GM21360 (cell line): ENCODE measurements at regions not wholly inside any gene's neighbourhood (a gene's known extent, or its start where the extent isn't known, plus 50 kb on each side); places are given as distances from the start of the nearest gene placed in this dataset.

Experiments used
- ATAC-seq: cut with Tn5 transposase; IDR thresholded peaks from one replicate; pipeline ENCODE4 v1.9.1; 2021; ENCODE audit warnings: mild to moderate bottlenecking, moderate library complexity; ENCODE audit not compliant: unreplicated experiment

GRCh38 chr5:116389601-116390000 lies 185.0 kb downstream of the SEMA6A start:
- no peak for ATAC-seq

- no peak for ATAC-seq
Observed at GRCh38 chr5:116388564-116389258, 185.9 kb downstream of the SEMA6A start.

GRCh38 chr5:116387738-116388137 lies 186.9 kb downstream of the SEMA6A start:
- no peak for ATAC-seq

GRCh38 chr5:116386633-116387032 lies 188.0 kb downstream of the SEMA6A start:
- ATAC-seq = no peak

GRCh38 chr5:116382874-116383266 lies 191.8 kb downstream of the SEMA6A start:
- no peak for ATAC-seq

- no peak for ATAC-seq
Observed at GRCh38 chr5:116382032-116382873, 192.4 kb downstream of the SEMA6A start.

- no peak for ATAC-seq
Observed at GRCh38 chr5:116381201-116381600, 193.4 kb downstream of the SEMA6A start.

- ATAC-seq = no peak
Observed at GRCh38 chr5:116380621-116381020, 194.0 kb downstream of the SEMA6A start.

- no peak for ATAC-seq
Observed at GRCh38 chr5:116379306-116379705, 195.3 kb downstream of the SEMA6A start.

- ATAC-seq = no peak
Observed at GRCh38 chr5:116378777-116379121, 195.9 kb downstream of the SEMA6A start.

- no peak for ATAC-seq
Observed at GRCh38 chr5:116378007-116378776, 196.4 kb downstream of the SEMA6A start.

GRCh38 chr5:116377276-116378006 lies 197.2 kb downstream of the SEMA6A start:
- no peak for ATAC-seq

- no peak for ATAC-seq
Observed at GRCh38 chr5:116375926-116376325, 198.7 kb downstream of the SEMA6A start.

GRCh38 chr5:116374434-116374852 lies 200.2 kb downstream of the SEMA6A start:
- no peak for ATAC-seq

- no peak for ATAC-seq
Observed at GRCh38 chr5:116372931-116373597, 201.6 kb downstream of the SEMA6A start.

- no peak for ATAC-seq
Observed at GRCh38 chr5:116371935-116372334, 202.7 kb downstream of the SEMA6A start.

- ATAC-seq = no peak
Observed at GRCh38 chr5:116371431-116371830, 203.2 kb downstream of the SEMA6A start.

- ATAC-seq = no peak
Observed at GRCh38 chr5:116370886-116371285, 203.7 kb downstream of the SEMA6A start.

GRCh38 chr5:116370149-116370548 lies 204.5 kb downstream of the SEMA6A start:
- no peak for ATAC-seq

GRCh38 chr5:116365006-116365496 lies 209.6 kb downstream of the SEMA6A start:
- peak; percentile 88 for ATAC-seq
